ENCODE measurements at regions not wholly inside any gene's neighbourhood (a gene's known extent, or its start where the extent isn't known, plus 50 kb on each side); places are given as distances from the start of the nearest gene placed in this dataset.

DNA sequence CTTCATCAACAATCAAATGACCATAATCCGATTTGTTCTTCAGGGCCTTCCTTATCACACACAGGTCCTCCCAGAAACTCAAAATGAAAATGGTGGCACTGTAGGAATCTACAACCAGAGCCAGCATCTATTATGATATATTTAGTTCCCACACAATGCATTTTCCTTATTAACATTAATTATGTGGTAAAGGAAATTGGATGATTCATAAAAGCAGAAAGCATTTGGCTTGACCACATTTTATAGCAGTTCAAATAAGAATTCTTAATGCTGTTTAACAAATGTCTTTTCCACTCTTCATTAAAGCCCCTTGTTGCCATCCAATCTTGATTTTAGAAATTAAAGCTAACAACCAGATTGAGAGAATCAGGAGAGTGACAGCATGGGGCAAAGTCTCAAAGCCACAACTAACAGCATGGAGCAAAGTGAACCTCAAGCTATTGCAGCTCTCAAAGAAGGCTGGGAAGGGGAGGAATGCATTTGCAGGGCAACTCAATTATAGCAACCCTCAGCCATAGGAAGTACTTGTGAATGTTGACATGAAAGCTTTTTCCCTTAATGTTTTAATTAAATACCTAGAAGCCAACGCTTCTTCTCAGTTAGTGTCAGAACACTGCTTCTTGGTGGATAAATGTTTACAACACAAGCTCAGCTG lies 549.1 kb downstream of the NXPH1 start:
- no peaks in the 10 kb centered on the region for H4K20me1 ChIP-seq (ENCODE audit: insufficient read depth, low read length)
- H3K27me3 ChIP-seq (replicated peaks; ENCODE audit: insufficient read depth, low read length), result no peaks in the 10 kb centered on the region
- no peak for DNase-seq
- no peak overlapping the region for H3K4me3 ChIP-seq (ENCODE audit: low read length)
- H3F3A ChIP-seq (ENCODE audit: insufficient read depth, low read length), result no peaks in the 10 kb centered on the region
- H2AFZ ChIP-seq (ENCODE audit: low read length), result no peak overlapping the region
- no peak overlapping the region for H3K27ac ChIP-seq (ENCODE audit: low read length)
- no peaks in the 10 kb centered on the region for H3K9me2 ChIP-seq (replicated peaks; ENCODE audit: insufficient read depth, low read length)
- H3K9ac ChIP-seq (ENCODE audit: low read length), result no peak overlapping the region
- H3K36me3 ChIP-seq (replicated peaks; ENCODE audit: insufficient read depth, low read length), result no peaks in the 10 kb centered on the region
- H3K4me1 ChIP-seq (ENCODE audit: low read length), result no peaks in the 10 kb centered on the region
- TF ChIP-seq EZH2phosphoT487 (IDR thresholded peaks at IDR 0.05; ENCODE audit: low read length), result no peak
- no peak for TF ChIP-seq CTCF (IDR thresholded peaks at IDR 0.05; ENCODE audit: low read length)
- TF ChIP-seq EZH2 (optimal IDR thresholded peaks at IDR 0.05; ENCODE audit: low read depth, low read length), result no peak
- H3K4me2 ChIP-seq (ENCODE audit: low read depth, low read length), result no peak overlapping the region
- H3K79me2 ChIP-seq (ENCODE audit: low read length), result no peaks in the 10 kb centered on the region
- no peaks in the 10 kb centered on the region for H3K9me3 ChIP-seq (replicated peaks; ENCODE audit: insufficient read depth, low read length)

- Histone ChIP-seq H3K4me1 (ENCODE audit: low read length) (no peaks in the 10 kb centered on the region), H3K9ac (ENCODE audit: low read length) (no peak overlapping the region), H3K4me3 (ENCODE audit: low read length) (no peak overlapping the region), H3K4me2 (ENCODE audit: low read depth, low read length) (no peak overlapping the region), H3K27ac (ENCODE audit: low read length) (no peak overlapping the region), H3F3A (ENCODE audit: insufficient read depth, low read length) (no peaks in the 10 kb centered on the region), H4K20me1 (ENCODE audit: insufficient read depth, low read length) (no peaks in the 10 kb centered on the region), H3K36me3 (replicated peaks; ENCODE audit: insufficient read depth, low read length) (no peaks in the 10 kb centered on the region), H3K9me2 (replicated peaks; ENCODE audit: insufficient read depth, low read length) (no peaks in the 10 kb centered on the region), H3K9me3 (replicated peaks; ENCODE audit: insufficient read depth, low read length) (no peaks in the 10 kb centered on the region), H3K27me3 (replicated peaks; ENCODE audit: insufficient read depth, low read length) (no peaks in the 10 kb centered on the region), H2AFZ (ENCODE audit: low read length) (no peak overlapping the region), H3K79me2 (ENCODE audit: low read length) (no peaks in the 10 kb centered on the region)
- no peak for TF ChIP-seq CTCF (IDR thresholded peaks at IDR 0.05; ENCODE audit: low read length)
- no peak for TF ChIP-seq EZH2phosphoT487 (IDR thresholded peaks at IDR 0.05; ENCODE audit: low read length)
- no peak for TF ChIP-seq EZH2 (optimal IDR thresholded peaks at IDR 0.05; ENCODE audit: low read depth, low read length)
- no peak for DNase-seq
These were observed 551.8 kb downstream of the NXPH1 start for GRCh38 chr7:8985255-8985654.

- no peaks in the 10 kb centered on the region for H3K9me3 ChIP-seq (replicated peaks; ENCODE audit: insufficient read depth, low read length)
- no peak overlapping the region for H3K27ac ChIP-seq (ENCODE audit: low read length)
- no peaks in the 10 kb centered on the region for H4K20me1 ChIP-seq (ENCODE audit: insufficient read depth, low read length)
- H3K9me2 ChIP-seq (replicated peaks; ENCODE audit: insufficient read depth, low read length), result no peaks in the 10 kb centered on the region
- no peak for DNase-seq
- no peak overlapping the region for H3K9ac ChIP-seq (ENCODE audit: low read length)
- H3K4me2 ChIP-seq (ENCODE audit: low read depth, low read length), result no peak overlapping the region
- H3K36me3 ChIP-seq (replicated peaks; ENCODE audit: insufficient read depth, low read length), result no peaks in the 10 kb centered on the region
- no peaks in the 10 kb centered on the region for H3F3A ChIP-seq (ENCODE audit: insufficient read depth, low read length)
- H3K79me2 ChIP-seq (ENCODE audit: low read length), result no peaks in the 10 kb centered on the region
- no peaks in the 10 kb centered on the region for H3K27me3 ChIP-seq (replicated peaks; ENCODE audit: insufficient read depth, low read length)
- no peak overlapping the region for H2AFZ ChIP-seq (ENCODE audit: low read length)
- H3K4me1 ChIP-seq (ENCODE audit: low read length), result no peaks in the 10 kb centered on the region
- H3K4me3 ChIP-seq (ENCODE audit: low read length), result no peak overlapping the region
- no peak for TF ChIP-seq EZH2phosphoT487 (IDR thresholded peaks at IDR 0.05; ENCODE audit: low read length)
- TF ChIP-seq CTCF (IDR thresholded peaks at IDR 0.05; ENCODE audit: low read length), result no peak
- TF ChIP-seq EZH2 (optimal IDR thresholded peaks at IDR 0.05; ENCODE audit: low read depth, low read length), result no peak
These were observed 554.9 kb downstream of the NXPH1 start for GRCh38 chr7:8988267-8988666.

Measured in MM.1S (cell line).